Endothelial cell of umbilical vein (primary cell): ENCODE measurements at regions not wholly inside any gene's neighbourhood (a gene's known extent, or its start where the extent isn't known, plus 50 kb on each side); places are given as distances from the start of the nearest gene placed in this dataset.

Source experiments
- CTCF ChIP-seq, 2 donors: IDR thresholded peaks; 1 replicate in 1 of 2; 2 replicates in 1 of 2; pipeline ENCODE4 v1.5.1; 2011; ENCODE audit warnings: low read length in 2 of 2, mild to moderate bottlenecking in 2 of 2, moderate library complexity in 2 of 2, control low read depth in 1 of 2, inconsistent platforms in 1 of 2, low read depth in 1 of 2; ENCODE audit not compliant: insufficient read depth in 1 of 2; ENCODE audit errors: extremely low read depth in 1 of 2
- EZH2 ChIP-seq: IDR thresholded peaks from 2 replicates; pipeline ENCODE4 v1.6.1; 2012; ENCODE audit warnings: borderline replicate concordance, low read depth, mild to moderate bottlenecking, moderate library complexity, low read length, inconsistent platforms; ENCODE audit not compliant: severe bottlenecking
- FOS ChIP-seq: IDR thresholded peaks from 2 replicates; pipeline ENCODE4 v1.6.1; 2011; ENCODE audit warnings: mild to moderate bottlenecking, low read length, moderate library complexity, borderline replicate concordance; ENCODE audit not compliant: insufficient read depth
- GATA2 ChIP-seq: IDR thresholded peaks from 2 replicates; pipeline ENCODE4 v1.7.0; 2011; ENCODE audit warnings: low read depth, mild to moderate bottlenecking, moderate library complexity, mixed read lengths, low read length; ENCODE audit not compliant: insufficient read length, insufficient read depth
- JUN ChIP-seq: IDR thresholded peaks from 2 replicates; pipeline ENCODE4 v1.6.1; 2011; ENCODE audit warnings: borderline replicate concordance, low read depth; ENCODE audit not compliant: insufficient read length, insufficient read depth
- POLR2A ChIP-seq: IDR thresholded peaks from 2 replicates; pipeline ENCODE4 v1.6.1; 2012; ENCODE audit warnings: low read depth, mild to moderate bottlenecking, control low read depth, low read length
- POLR2AphosphoS5 ChIP-seq: IDR thresholded peaks from 2 replicates; pipeline ENCODE4 v1.6.1; 2012; ENCODE audit warnings: low read depth, mild to moderate bottlenecking, control low read depth, low read length, moderate library complexity; ENCODE audit not compliant: insufficient read depth
- TF ChIP-seq, protein P1 (sequence below): IDR thresholded peaks from 2 replicates; pipeline ENCODE4 v1.6.1; 2011; ENCODE audit not compliant: insufficient read depth, insufficient read length

DNA sequence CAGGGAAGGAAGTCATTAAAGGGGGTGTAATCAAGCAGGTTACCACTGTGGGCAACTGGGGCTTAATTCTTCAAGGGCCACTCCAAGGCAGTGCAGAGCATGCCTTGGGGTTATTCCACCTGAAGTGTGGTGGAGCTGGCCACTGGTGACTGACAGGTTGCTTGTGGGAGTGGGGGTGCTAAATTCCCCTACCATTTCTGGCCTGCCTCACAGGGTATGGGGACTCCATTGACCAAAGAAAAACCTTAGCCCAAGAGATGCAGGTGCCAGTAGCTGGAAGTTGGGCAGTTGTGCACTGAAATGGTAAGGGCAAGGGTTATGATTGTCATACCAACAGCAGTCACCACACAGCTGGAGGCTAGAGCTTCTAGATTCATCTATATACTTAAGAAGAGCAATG, 93.4 kb downstream of the ZNF621 start:
- TF ChIP-seq CTCF (IDR thresholded peaks at IDR 0.05; ENCODE audit: extremely low read depth in 1 of 2, insufficient read depth in 1 of 2, low read depth in 1 of 2, low read length in 2 of 2) (no peak), POLR2A (no peak), EZH2 (no peak), POLR2AphosphoS5 (no peak), FOS (no peak), GATA2 (no peak), JUN (no peak)
- TF ChIP-seq, protein P1, sequence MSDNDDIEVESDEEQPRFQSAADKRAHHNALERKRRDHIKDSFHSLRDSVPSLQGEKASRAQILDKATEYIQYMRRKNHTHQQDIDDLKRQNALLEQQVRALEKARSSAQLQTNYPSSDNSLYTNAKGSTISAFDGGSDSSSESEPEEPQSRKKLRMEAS: no peak
